MM.1S (cell line): ENCODE measurements at regions not wholly inside any gene's neighbourhood (a gene's known extent, or its start where the extent isn't known, plus 50 kb on each side); places are given as distances from the start of the nearest gene placed in this dataset.

Source experiments
- DNase-seq: peaks from one replicate; pipeline ENCODE4 v3.0.0-alpha.2; 2015
- H2AFZ ChIP-seq: fragments of 300-600 bp; sonication (generic); 2 replicates; pipeline ENCODE4 v1.6.0; 2016; ENCODE audit warnings: antibody characterized with exemption, low read length
- H3F3A ChIP-seq: fragments of 300-600 bp; sonication (generic); 2 replicates; pipeline ENCODE4 v1.6.1; 2016; ENCODE audit warnings: mild to moderate bottlenecking, antibody characterized with exemption, low read length, moderate library complexity, mixed read lengths; ENCODE audit not compliant: insufficient read depth
- H3K27ac ChIP-seq: fragments of 300-600 bp; sonication (generic); 2 replicates; pipeline ENCODE4 v1.5.1; 2016; ENCODE audit warnings: mild to moderate bottlenecking, low read length
- H3K27me3 ChIP-seq: fragments of 300-600 bp; sonication (generic); replicated peaks from 2 replicates; pipeline ENCODE4 v1.6.0; 2016; ENCODE audit warnings: low read length; ENCODE audit not compliant: insufficient read depth
- H3K36me3 ChIP-seq: fragments of 300-600 bp; sonication (generic); replicated peaks from 2 replicates; pipeline ENCODE4 v1.6.1; 2016; ENCODE audit warnings: mild to moderate bottlenecking, low read length, mixed read lengths; ENCODE audit not compliant: insufficient read depth
- H3K4me1 ChIP-seq: fragments of 300-600 bp; sonication (generic); 2 replicates; pipeline ENCODE4 v1.6.1; 2016; ENCODE audit warnings: low read length, mixed read lengths
- H3K4me2 ChIP-seq: fragments of 300-600 bp; sonication (generic); 2 replicates; pipeline ENCODE4 v1.6.0; 2016; ENCODE audit warnings: low read depth, low read length
- H3K4me3 ChIP-seq: fragments of 300-600 bp; sonication (generic); 2 replicates; pipeline ENCODE4 v1.5.1; 2016; ENCODE audit warnings: low read length, mixed read lengths
- H3K79me2 ChIP-seq: fragments of 300-600 bp; sonication (generic); 2 replicates; pipeline ENCODE4 v1.6.1; 2016; ENCODE audit warnings: mixed run types, low read length, mixed read lengths
- H3K9ac ChIP-seq: fragments of 300-600 bp; sonication (generic); 2 replicates; pipeline ENCODE4 v1.6.1; 2016; ENCODE audit warnings: low read length, mixed read lengths
- H3K9me2 ChIP-seq: fragments of 300-600 bp; sonication (generic); replicated peaks from 2 replicates; pipeline ENCODE4 v1.6.1; 2016; ENCODE audit warnings: mild to moderate bottlenecking, low read length, mixed read lengths; ENCODE audit not compliant: insufficient read depth
- H3K9me3 ChIP-seq: fragments of 300-600 bp; sonication (generic); replicated peaks from 2 replicates; pipeline ENCODE4 v1.6.1; 2016; ENCODE audit warnings: mild to moderate bottlenecking, low read length, mixed read lengths; ENCODE audit not compliant: insufficient read depth
- H4K20me1 ChIP-seq: fragments of 300-600 bp; sonication (generic); 2 replicates; pipeline ENCODE4 v1.6.1; 2016; ENCODE audit warnings: mild to moderate bottlenecking, low read length, moderate library complexity, mixed read lengths; ENCODE audit not compliant: insufficient read depth
- EZH2 ChIP-seq: fragments of 300-600 bp; sonication (generic); optimal IDR thresholded peaks from 2 replicates; pipeline ENCODE3; 2017; ENCODE audit warnings: low read depth, mild to moderate bottlenecking, antibody characterized with exemption, low read length, mixed read lengths
- EZH2phosphoT487 ChIP-seq: fragments of 300-600 bp; sonication (generic); IDR thresholded peaks from 2 replicates; pipeline ENCODE4 v1.6.1; 2018; ENCODE audit warnings: antibody characterized with exemption, low read length
- TF ChIP-seq, protein P1 (sequence below): fragments of 300-600 bp; sonication (generic); IDR thresholded peaks from 2 replicates; pipeline ENCODE4 v1.5.1; 2016; ENCODE audit warnings: antibody characterized with exemption, low read length, mixed read lengths

DNA sequence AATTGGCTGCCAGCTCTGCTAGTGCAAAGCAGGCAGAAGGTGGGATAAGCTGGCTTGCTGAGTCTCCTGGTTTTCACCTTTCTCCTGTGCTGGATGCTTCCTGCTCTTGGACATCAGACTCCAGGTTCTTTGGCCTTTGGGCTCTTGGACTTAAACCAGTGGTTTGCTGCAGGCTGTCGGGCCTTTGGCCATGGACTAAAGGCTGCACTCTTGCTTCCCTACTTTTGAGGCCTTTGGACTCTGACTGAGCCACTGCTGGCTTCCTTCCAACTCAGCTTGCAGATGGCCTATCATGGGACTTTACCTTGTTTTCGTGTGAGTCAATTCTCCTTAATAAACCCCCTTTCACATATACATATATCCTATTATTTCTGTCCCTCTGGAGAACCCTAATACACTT, 1293.9 kb upstream of the CDH6 start:
- DNase-seq: no peak

DNA sequence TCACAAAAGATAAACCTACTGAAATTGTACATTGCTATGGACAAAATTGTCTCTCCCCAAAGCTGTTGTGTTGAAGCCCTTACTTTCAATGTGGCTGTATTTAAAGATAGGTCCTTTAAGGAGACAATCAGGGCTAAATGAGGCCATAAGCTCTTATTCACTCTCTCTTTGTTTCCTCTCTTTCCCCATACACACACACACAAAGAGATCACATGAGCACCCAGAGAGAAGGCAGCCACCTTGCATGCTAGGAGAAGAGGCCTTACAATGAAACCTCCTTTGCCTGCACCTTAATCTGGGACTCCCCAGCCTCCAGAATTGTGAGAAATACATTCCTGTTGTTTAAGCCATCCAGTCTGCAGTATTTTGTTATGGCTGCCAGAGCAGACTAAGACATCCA, 1295.6 kb upstream of the CDH6 start:
- H3K4me3 ChIP-seq: no peak overlapping the region
- no peak overlapping the region for H3K4me2 ChIP-seq
- TF ChIP-seq, protein P1, sequence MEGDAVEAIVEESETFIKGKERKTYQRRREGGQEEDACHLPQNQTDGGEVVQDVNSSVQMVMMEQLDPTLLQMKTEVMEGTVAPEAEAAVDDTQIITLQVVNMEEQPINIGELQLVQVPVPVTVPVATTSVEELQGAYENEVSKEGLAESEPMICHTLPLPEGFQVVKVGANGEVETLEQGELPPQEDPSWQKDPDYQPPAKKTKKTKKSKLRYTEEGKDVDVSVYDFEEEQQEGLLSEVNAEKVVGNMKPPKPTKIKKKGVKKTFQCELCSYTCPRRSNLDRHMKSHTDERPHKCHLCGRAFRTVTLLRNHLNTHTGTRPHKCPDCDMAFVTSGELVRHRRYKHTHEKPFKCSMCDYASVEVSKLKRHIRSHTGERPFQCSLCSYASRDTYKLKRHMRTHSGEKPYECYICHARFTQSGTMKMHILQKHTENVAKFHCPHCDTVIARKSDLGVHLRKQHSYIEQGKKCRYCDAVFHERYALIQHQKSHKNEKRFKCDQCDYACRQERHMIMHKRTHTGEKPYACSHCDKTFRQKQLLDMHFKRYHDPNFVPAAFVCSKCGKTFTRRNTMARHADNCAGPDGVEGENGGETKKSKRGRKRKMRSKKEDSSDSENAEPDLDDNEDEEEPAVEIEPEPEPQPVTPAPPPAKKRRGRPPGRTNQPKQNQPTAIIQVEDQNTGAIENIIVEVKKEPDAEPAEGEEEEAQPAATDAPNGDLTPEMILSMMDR: no peak
- TF ChIP-seq EZH2 (no peak), EZH2phosphoT487 (no peak)
- no peaks in the 10 kb centered on the region for H3K4me1 ChIP-seq
- no peak overlapping the region for H2AFZ ChIP-seq
- H3K36me3 ChIP-seq: no peaks in the 10 kb centered on the region
- no peaks in the 10 kb centered on the region for H3K9me2 ChIP-seq
- H3K79me2 ChIP-seq: no peaks in the 10 kb centered on the region
- DNase-seq: no peak
- no peaks in the 10 kb centered on the region for H4K20me1 ChIP-seq
- no peak overlapping the region for H3K9ac ChIP-seq
- no peak overlapping the region for H3K27ac ChIP-seq
- no peaks in the 10 kb centered on the region for H3K27me3 ChIP-seq
- H3K9me3 ChIP-seq: no peaks in the 10 kb centered on the region
- no peaks in the 10 kb centered on the region for H3F3A ChIP-seq

More for the DNA sequence above, 1293.9 kb upstream of the CDH6 start:
- Histone ChIP-seq H3K79me2 (no peaks in the 10 kb centered on the region), H3K9me2 (no peaks in the 10 kb centered on the region), H3K36me3 (no peaks in the 10 kb centered on the region), H3K9ac (no peak overlapping the region), H3K4me2 (no peak overlapping the region), H3K9me3 (no peaks in the 10 kb centered on the region), H3K27me3 (no peaks in the 10 kb centered on the region), H3F3A (no peaks in the 10 kb centered on the region), H3K4me3 (no peak overlapping the region), H4K20me1 (no peaks in the 10 kb centered on the region), H3K4me1 (no peaks in the 10 kb centered on the region), H3K27ac (no peak overlapping the region), H2AFZ (no peak overlapping the region)
- TF ChIP-seq EZH2 (no peak), EZH2phosphoT487 (no peak)
- TF ChIP-seq, protein P1: no peak

DNA sequence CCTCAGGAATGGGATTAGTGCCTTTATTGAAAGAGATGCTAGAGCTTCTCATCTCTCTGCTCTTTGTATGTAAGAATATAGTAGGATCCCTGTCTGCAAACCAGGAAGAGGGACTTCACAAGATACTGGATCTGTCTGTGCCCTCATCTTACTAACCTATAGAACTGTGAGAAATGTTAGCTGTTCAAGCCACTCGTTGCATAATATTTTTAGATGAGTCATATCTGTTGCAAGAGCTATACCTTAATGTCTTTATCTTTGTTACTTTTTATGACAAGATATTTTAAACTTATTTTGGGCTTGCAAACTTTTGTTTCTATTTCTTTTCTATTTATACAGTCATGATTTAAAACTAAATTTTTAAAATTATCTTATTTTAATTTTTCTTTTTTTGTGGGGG, 1296.8 kb upstream of the CDH6 start:
- Histone ChIP-seq H3K4me2 (no peak overlapping the region), H3K9me2 (no peaks in the 10 kb centered on the region), H3K27me3 (no peaks in the 10 kb centered on the region), H3K4me3 (no peak overlapping the region), H3K79me2 (no peaks in the 10 kb centered on the region), H3K36me3 (no peaks in the 10 kb centered on the region), H3K27ac (no peak overlapping the region), H2AFZ (no peak overlapping the region), H3K9me3 (no peaks in the 10 kb centered on the region), H3K4me1 (no peaks in the 10 kb centered on the region), H4K20me1 (no peaks in the 10 kb centered on the region), H3F3A (no peaks in the 10 kb centered on the region), H3K9ac (no peak overlapping the region)
- TF ChIP-seq EZH2: no peak
- no peak for DNase-seq

DNA sequence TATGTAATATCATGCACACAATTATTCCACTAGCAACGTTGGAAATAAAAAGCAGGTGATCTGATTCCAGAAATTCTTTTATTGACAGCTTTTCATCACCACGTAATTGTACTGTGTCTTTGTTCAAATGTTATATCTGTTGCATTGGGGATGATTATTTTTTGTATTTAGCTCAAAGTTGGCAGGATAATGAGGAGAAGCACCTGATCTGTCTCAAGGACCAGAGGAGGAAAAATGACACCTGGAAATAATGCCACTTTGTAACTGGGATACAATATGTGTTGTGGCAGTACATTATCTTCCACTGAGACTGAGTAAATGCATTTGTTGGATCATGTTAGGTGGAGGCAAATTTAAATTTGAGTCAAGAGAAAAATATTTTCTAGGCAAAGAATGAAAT, 1298.8 kb upstream of the CDH6 start:
- Histone ChIP-seq H3K4me2 (no peak overlapping the region), H2AFZ (no peak overlapping the region), H3K79me2 (no peaks in the 10 kb centered on the region)

More for the DNA sequence above, 1298.8 kb upstream of the CDH6 start:
- H3K9me3 ChIP-seq: no peaks in the 10 kb centered on the region
- TF ChIP-seq EZH2 (no peak), EZH2phosphoT487 (no peak)
- TF ChIP-seq, protein P1: no peak
- no peak overlapping the region for H3K4me3 ChIP-seq
- no peaks in the 10 kb centered on the region for H3K27me3 ChIP-seq
- no peak for DNase-seq
- no peaks in the 10 kb centered on the region for H3K4me1 ChIP-seq
- H3K9ac ChIP-seq: no peak overlapping the region
- no peaks in the 10 kb centered on the region for H4K20me1 ChIP-seq
- no peaks in the 10 kb centered on the region for H3F3A ChIP-seq
- H3K9me2 ChIP-seq: no peaks in the 10 kb centered on the region
- H3K36me3 ChIP-seq: no peaks in the 10 kb centered on the region
- no peak overlapping the region for H3K27ac ChIP-seq
